A549 (cell line): ENCODE measurements at regions not wholly inside any gene's neighbourhood (a gene's known extent, or its start where the extent isn't known, plus 50 kb on each side); places are given as distances from the start of the nearest gene placed in this dataset.

Experiments
- CBX2 ChIP-seq: fragments of 200-600 bp; sonication (generic); IDR thresholded peaks from 2 replicates; pipeline ENCODE4 v1.6.1; 2016; ENCODE audit warnings: low read depth, mild to moderate bottlenecking, borderline replicate concordance
- CTCF ChIP-seq: fragments of >200 bp; sonication (Bioruptor Twin); formaldehyde crosslinking; IDR thresholded peaks from 3 replicates; pipeline ENCODE4 v1.5.1; 2016
- EHMT2 ChIP-seq: fragments of 200-600 bp; sonication (generic); IDR thresholded peaks from 2 replicates; pipeline ENCODE4 v1.6.1; 2016; ENCODE audit warnings: antibody characterized with exemption, low read depth, mild to moderate bottlenecking, moderate library complexity
- EP300 ChIP-seq, 2 experiments: fragments of >200 bp; sonication (Bioruptor Twin); formaldehyde crosslinking; IDR thresholded peaks; 2 replicates in 1 of 2; 3 replicates in 1 of 2; pipeline ENCODE4 v1.6.1; 2016 to 2017
- ESRRA ChIP-seq: fragments of 150-350 bp; IDR thresholded peaks from 2 replicates; pipeline ENCODE4 v1.6.1; 2014; ENCODE audit warnings: mild to moderate bottlenecking, low read length, borderline replicate concordance
- JUN ChIP-seq, 2 experiments: fragments of >200 bp; sonication (Bioruptor Twin); formaldehyde crosslinking; IDR thresholded peaks; 2 replicates in 1 of 2; 3 replicates in 1 of 2; pipeline ENCODE4 v1.6.1; 2016 to 2017
- MAX ChIP-seq: IDR thresholded peaks from 2 replicates; pipeline ENCODE4 v1.6.1; 2012
- MYC ChIP-seq: IDR thresholded peaks from 2 replicates; pipeline ENCODE4 v1.6.1; 2012; ENCODE audit warnings: mild to moderate bottlenecking, inconsistent platforms, low read length, improper control_type of control experiment, borderline replicate concordance
- POLR2A ChIP-seq: IDR thresholded peaks from 2 replicates; pipeline ENCODE4 v1.6.1; 2012; ENCODE audit warnings: mild to moderate bottlenecking, low read length
- RAD21 ChIP-seq, 2 experiments: fragments of >200 bp in 1 of 2; sonication (Bioruptor Twin) in 1 of 2; formaldehyde crosslinking in 1 of 2; IDR thresholded peaks in 1 of 2; conservative IDR thresholded peaks in 1 of 2; 2 replicates in 1 of 2; 3 replicates in 1 of 2; pipeline ENCODE4 v1.6.1; 2012 to 2018; ENCODE audit warnings: inconsistent platforms in 1 of 2
- RARB ChIP-seq: fragments of 250-450 bp; sonication (Bioruptor Pico); IDR thresholded peaks from 2 replicates; pipeline ENCODE4 v1.8.0; 2021; ENCODE audit warnings: mild to moderate bottlenecking, moderate library complexity
- SMC3 ChIP-seq: fragments of >200 bp; sonication (Bioruptor Twin); formaldehyde crosslinking; IDR thresholded peaks from 3 replicates; pipeline ENCODE4 v1.6.1; 2018; ENCODE audit warnings: inconsistent platforms
- ZSCAN20 ChIP-seq: fragments of 250-450 bp; sonication (Bioruptor Pico); IDR thresholded peaks from 2 replicates; pipeline ENCODE4 v1.8.0; 2022; ENCODE audit warnings: mild to moderate bottlenecking, moderate library complexity
- TF ChIP-seq, protein P1 (sequence below): fragments of 150-350 bp; IDR thresholded peaks from 2 replicates; pipeline ENCODE4 v1.6.1; 2014; ENCODE audit warnings: low read depth, mild to moderate bottlenecking, low read length

DNA sequence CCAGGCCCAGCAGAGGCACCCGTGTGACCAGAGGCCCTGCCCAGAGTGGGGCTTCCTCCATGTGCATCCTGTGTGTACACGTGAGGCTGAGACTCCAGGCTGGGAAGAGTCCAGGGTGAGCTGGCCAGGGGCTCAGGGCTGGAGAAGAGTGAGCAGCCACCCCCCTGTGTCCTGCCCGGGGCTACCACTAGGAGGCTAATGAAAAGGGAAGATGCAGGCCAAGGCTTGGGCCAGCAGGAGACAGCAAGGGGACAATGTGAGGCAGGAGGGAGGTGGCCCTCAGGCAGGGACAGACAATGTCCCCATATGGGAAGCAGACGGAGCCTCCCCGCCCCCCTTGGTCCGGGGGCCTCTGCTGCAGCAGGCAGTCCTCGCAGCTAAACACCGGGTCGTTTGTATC, 102.0 kb downstream of the HIF1AN start:
- no peak for TF ChIP-seq EHMT2
- peak; percentile 41 for TF ChIP-seq CTCF
- TF ChIP-seq MYC, result no peak
- TF ChIP-seq RAD21 (conservative IDR thresholded peaks at IDR 0.05 in 1 of 2, IDR thresholded peaks at IDR 0.05 in 1 of 2), result peak in 1 of 2 experiments; percentile 41; a peak in 2 of 5 replicates
- no peak for TF ChIP-seq EP300 (IDR thresholded peaks at IDR 0.05)
- peak; percentile 33; the same call in 1 of the 3 replicates for TF ChIP-seq SMC3
- no peak for TF ChIP-seq CBX2
- TF ChIP-seq, protein P1, sequence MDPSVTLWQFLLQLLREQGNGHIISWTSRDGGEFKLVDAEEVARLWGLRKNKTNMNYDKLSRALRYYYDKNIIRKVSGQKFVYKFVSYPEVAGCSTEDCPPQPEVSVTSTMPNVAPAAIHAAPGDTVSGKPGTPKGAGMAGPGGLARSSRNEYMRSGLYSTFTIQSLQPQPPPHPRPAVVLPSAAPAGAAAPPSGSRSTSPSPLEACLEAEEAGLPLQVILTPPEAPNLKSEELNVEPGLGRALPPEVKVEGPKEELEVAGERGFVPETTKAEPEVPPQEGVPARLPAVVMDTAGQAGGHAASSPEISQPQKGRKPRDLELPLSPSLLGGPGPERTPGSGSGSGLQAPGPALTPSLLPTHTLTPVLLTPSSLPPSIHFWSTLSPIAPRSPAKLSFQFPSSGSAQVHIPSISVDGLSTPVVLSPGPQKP, result no peak
- TF ChIP-seq JUN (IDR thresholded peaks at IDR 0.05), result no peak
- TF ChIP-seq RARB (CRISPR knock-in tag), result no peak
- TF ChIP-seq ZSCAN20 (CRISPR knock-in tag), result no peak
- TF ChIP-seq MAX, result no peak
- TF ChIP-seq POLR2A, result no peak
- TF ChIP-seq ESRRA, result no peak
